Effector memory CD4-positive, alpha-beta T cell (primary cell): ENCODE measurements at regions not wholly inside any gene's neighbourhood (a gene's known extent, or its start where the extent isn't known, plus 50 kb on each side); places are given as distances from the start of the nearest gene placed in this dataset.

ENCODE experiments used
- DNase-seq, 3 donors: peaks; one replicate each; pipeline ENCODE4 v3.0.0-alpha.2; 2020
- H3K27ac ChIP-seq: 2 replicates; pipeline ENCODE4 v1.7.0; 2013; ENCODE audit warnings: mild to moderate bottlenecking, low read length, moderate library complexity; ENCODE audit not compliant: insufficient read depth, poor library complexity, severe bottlenecking
- H3K27me3 ChIP-seq: replicated peaks from 2 replicates; pipeline ENCODE4 v1.7.0; 2013; ENCODE audit warnings: mild to moderate bottlenecking, low read length; ENCODE audit not compliant: insufficient read depth, control insufficient read depth, poor library complexity, severe bottlenecking
- H3K36me3 ChIP-seq: 2 replicates; pipeline ENCODE4 v1.7.0; 2013; ENCODE audit warnings: mild to moderate bottlenecking, low read length, moderate library complexity; ENCODE audit not compliant: control insufficient read depth, insufficient read depth
- H3K4me1 ChIP-seq: 2 replicates; pipeline ENCODE4 v1.7.0; 2013; ENCODE audit warnings: low read length, mild to moderate bottlenecking; ENCODE audit not compliant: control insufficient read depth, insufficient read depth, poor library complexity, severe bottlenecking
- H3K4me3 ChIP-seq: 2 replicates; pipeline ENCODE4 v1.7.0; 2013; ENCODE audit warnings: low read length, low read depth, mild to moderate bottlenecking; ENCODE audit not compliant: insufficient read depth, poor library complexity, severe bottlenecking
- H3K9me3 ChIP-seq: 2 replicates; pipeline ENCODE4 v1.7.0; 2013; ENCODE audit warnings: mild to moderate bottlenecking, low read length, moderate library complexity; ENCODE audit not compliant: control insufficient read depth

- no peak overlapping the region for H3K27ac ChIP-seq
- no peaks in the 10 kb centered on the region for H3K27me3 ChIP-seq
- H3K9me3 ChIP-seq, result no peaks in the 10 kb centered on the region
- no peaks in the 10 kb centered on the region for H3K4me1 ChIP-seq
- no peak overlapping the region for H3K4me3 ChIP-seq
- DNase-seq, result no peak
- no peaks in the 10 kb centered on the region for H3K36me3 ChIP-seq
Measured at GRCh38 chr2:146214394-146214929, 1630.4 kb upstream of the ACVR2A start.

GRCh38 chr2:146213674-146214073, 1631.2 kb upstream of the ACVR2A start:
- no peaks in the 10 kb centered on the region for H3K9me3 ChIP-seq
- H3K4me1 ChIP-seq, result no peaks in the 10 kb centered on the region
- H3K36me3 ChIP-seq, result no peaks in the 10 kb centered on the region
- H3K27me3 ChIP-seq, result no peaks in the 10 kb centered on the region
- no peak overlapping the region for H3K27ac ChIP-seq
- DNase-seq, result no peak
- H3K4me3 ChIP-seq, result no peak overlapping the region

DNA sequence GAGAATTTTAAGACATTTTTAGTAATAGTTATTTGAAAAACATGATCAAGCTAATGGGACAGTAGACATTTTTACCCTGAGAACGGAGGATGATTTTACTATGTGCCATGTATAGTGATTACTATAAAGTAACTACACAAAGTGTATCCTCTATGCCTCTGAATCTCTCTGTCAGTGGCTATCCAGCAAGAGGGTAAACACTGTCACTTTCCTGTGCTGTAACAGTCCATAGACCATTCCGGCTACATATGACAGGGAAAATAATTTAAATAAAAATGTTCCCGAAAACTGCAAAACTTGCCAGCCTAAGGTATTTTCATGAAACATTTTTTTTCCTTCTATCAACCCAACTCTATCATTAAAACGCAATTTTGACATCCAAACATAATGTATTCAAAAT, 1632.2 kb upstream of the ACVR2A start:
- Histone ChIP-seq H3K9me3 (no peaks in the 10 kb centered on the region), H3K27ac (no peak overlapping the region), H3K4me1 (no peaks in the 10 kb centered on the region), H3K27me3 (no peaks in the 10 kb centered on the region), H3K36me3 (no peaks in the 10 kb centered on the region), H3K4me3 (no peak overlapping the region)
- no peak for DNase-seq

- DNase-seq, result no peak
- Histone ChIP-seq H3K4me1 (no peaks in the 10 kb centered on the region), H3K4me3 (no peak overlapping the region)
Measured at GRCh38 chr2:146209842-146210275, 1635.0 kb upstream of the ACVR2A start.

DNA sequence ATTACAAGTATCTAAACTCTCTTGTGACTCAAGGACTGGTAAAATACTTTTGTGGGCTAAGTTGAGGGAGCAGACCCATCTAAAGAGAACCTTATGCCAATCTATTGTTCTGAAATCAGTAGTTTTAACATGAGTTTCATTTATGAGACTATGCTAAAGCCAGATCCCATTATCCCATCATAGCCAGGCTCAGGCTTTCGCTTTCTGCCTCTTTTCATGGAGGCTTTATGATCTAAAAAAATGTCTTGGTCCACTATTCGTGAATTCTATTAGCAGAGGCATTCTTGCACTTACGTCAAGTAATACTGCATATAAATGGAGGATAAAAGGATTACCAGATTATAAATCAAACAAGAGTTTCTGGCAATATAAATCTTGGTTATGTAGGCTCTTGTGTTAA, 1636.9 kb upstream of the ACVR2A start:
- H3K4me3 ChIP-seq, result no peak overlapping the region
- H3K27me3 ChIP-seq, result no peaks in the 10 kb centered on the region
- H3K27ac ChIP-seq, result no peak overlapping the region
- H3K9me3 ChIP-seq, result no peaks in the 10 kb centered on the region
- H3K36me3 ChIP-seq, result no peaks in the 10 kb centered on the region
- H3K4me1 ChIP-seq, result no peaks in the 10 kb centered on the region
- no peak for DNase-seq

More at GRCh38 chr2:146209842-146210275, 1635.0 kb upstream of the ACVR2A start:
- H3K27me3 ChIP-seq, result no peaks in the 10 kb centered on the region
- no peaks in the 10 kb centered on the region for H3K36me3 ChIP-seq
- no peak overlapping the region for H3K27ac ChIP-seq
- H3K9me3 ChIP-seq, result no peaks in the 10 kb centered on the region

GRCh38 chr2:146207417-146207816, 1637.4 kb upstream of the ACVR2A start:
- Histone ChIP-seq H3K36me3 (no peaks in the 10 kb centered on the region), H3K9me3 (no peaks in the 10 kb centered on the region), H3K27me3 (no peaks in the 10 kb centered on the region), H3K4me3 (no peak overlapping the region), H3K4me1 (no peaks in the 10 kb centered on the region), H3K27ac (no peak overlapping the region)
- DNase-seq, result no peak

DNA sequence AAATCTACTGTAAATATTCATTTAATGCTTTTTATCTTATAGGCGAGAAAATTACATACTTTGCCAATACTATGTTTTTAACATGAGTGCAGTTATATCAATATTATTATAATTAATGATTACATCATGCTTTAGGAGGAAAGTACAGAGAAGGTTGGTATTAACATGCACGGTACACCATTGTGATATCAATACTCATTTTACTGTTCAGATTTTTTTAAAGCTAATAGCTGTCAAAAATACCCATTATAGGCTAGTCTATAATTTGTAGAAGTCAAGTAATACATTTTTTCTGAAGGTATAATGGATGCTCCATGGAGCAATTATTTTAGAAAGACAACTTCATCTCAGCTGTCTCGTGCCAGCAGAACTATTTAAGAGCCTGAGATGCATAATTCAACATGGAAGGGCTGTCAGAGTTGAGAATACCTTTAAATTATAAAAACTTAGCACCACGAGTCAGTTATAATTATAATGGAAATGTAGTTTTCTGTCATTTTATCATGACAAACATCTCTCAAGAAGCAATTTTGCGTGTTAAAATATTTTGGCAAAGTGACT, 1641.7 kb upstream of the ACVR2A start:
- Histone ChIP-seq H3K27ac (no peak overlapping the region), H3K9me3 (no peaks in the 10 kb centered on the region), H3K27me3 (no peaks in the 10 kb centered on the region), H3K4me3 (no peak overlapping the region), H3K4me1 (no peaks in the 10 kb centered on the region), H3K36me3 (no peaks in the 10 kb centered on the region)
- no peak for DNase-seq

GRCh38 chr2:146193619-146194018, 1651.2 kb upstream of the ACVR2A start:
- H3K27ac ChIP-seq, result no peak overlapping the region
- no peaks in the 10 kb centered on the region for H3K9me3 ChIP-seq
- no peaks in the 10 kb centered on the region for H3K36me3 ChIP-seq
- no peak for DNase-seq
- no peaks in the 10 kb centered on the region for H3K4me1 ChIP-seq
- H3K4me3 ChIP-seq, result no peak overlapping the region
- no peaks in the 10 kb centered on the region for H3K27me3 ChIP-seq

DNA sequence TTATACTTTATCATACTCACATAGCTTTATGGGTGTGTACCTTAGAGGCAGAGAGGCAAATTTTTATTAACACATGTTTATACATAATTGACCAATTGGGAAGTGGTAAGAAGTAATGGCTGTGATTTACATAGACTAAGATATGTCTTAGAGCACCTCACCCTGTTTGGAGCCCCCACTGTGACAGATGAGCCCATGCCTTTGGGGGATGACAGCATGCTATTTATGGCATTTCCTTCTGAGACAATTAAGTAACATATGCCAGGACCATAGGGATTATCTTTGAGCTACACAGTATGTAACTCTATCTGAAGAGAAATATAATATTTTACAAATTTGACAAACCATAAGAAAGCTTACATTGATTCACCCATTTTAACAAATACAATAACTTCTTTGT, 1655.3 kb upstream of the ACVR2A start:
- no peaks in the 10 kb centered on the region for H3K36me3 ChIP-seq
- DNase-seq, result no peak
- H3K4me3 ChIP-seq, result no peak overlapping the region
- H3K4me1 ChIP-seq, result no peaks in the 10 kb centered on the region
- H3K27me3 ChIP-seq, result no peaks in the 10 kb centered on the region
- no peaks in the 10 kb centered on the region for H3K9me3 ChIP-seq
- H3K27ac ChIP-seq, result no peak overlapping the region

GRCh38 chr2:146173934-146174333, 1654.0 kb upstream of the ZEB2 start:
- no peak overlapping the region for H3K4me3 ChIP-seq
- no peaks in the 10 kb centered on the region for H3K36me3 ChIP-seq
- H3K4me1 ChIP-seq, result no peaks in the 10 kb centered on the region
- no peak for DNase-seq
- no peaks in the 10 kb centered on the region for H3K9me3 ChIP-seq
- H3K27me3 ChIP-seq, result no peaks in the 10 kb centered on the region
- H3K27ac ChIP-seq, result no peak overlapping the region
